ENCODE measurements at regions not wholly inside any gene's neighbourhood (a gene's known extent, or its start where the extent isn't known, plus 50 kb on each side); places are given as distances from the start of the nearest gene placed in this dataset.

GRCh38 chr6:120272038-120272437 is 922.5 kb upstream of the MAN1A1 start:
- CTCF ChIA-PET: no interaction called here
- Histone ChIP-seq H4K91ac (ENCODE audit: insufficient read depth, low read depth, low read length) (no peak overlapping the region), H3K56ac (ENCODE audit: extremely low read depth, insufficient read depth, low read length) (no peak overlapping the region), H4K8ac (ENCODE audit: low read depth in 2 of 2, low read length in 2 of 2) (no peak overlapping the region), H3K27me3 (ENCODE audit: control insufficient read depth, insufficient read depth, low read length) (no peaks in the 10 kb centered on the region), H3K14ac (replicated peaks; ENCODE audit: low read depth, low read length) (no peak overlapping the region), H3K4me3 (ENCODE audit: insufficient read depth, low read depth, low read length) (no peak overlapping the region), H3K9ac (ENCODE audit: low read depth, low read length) (no peak overlapping the region), H2BK15ac (ENCODE audit: low read depth, low read length) (no peak overlapping the region), H3K4me1 (ENCODE audit: control insufficient read depth, insufficient read depth, low read length) (no peaks in the 10 kb centered on the region), H3K36me3 (ENCODE audit: control insufficient read depth, insufficient read depth, low read length) (no peaks in the 10 kb centered on the region), H2BK5ac (ENCODE audit: low read depth, low read length, poor library complexity, severe bottlenecking) (no peak overlapping the region), H4K20me1 (ENCODE audit: insufficient read depth, low read length) (no peaks in the 10 kb centered on the region), H3K79me1 (ENCODE audit: low read depth in 1 of 2, low read length in 2 of 2) (no peaks in the 10 kb centered on the region), H2AK9ac (replicated peaks; ENCODE audit: low read depth, low read length, poor library complexity) (no peak overlapping the region), H2BK20ac (ENCODE audit: low read depth, low read length) (no peak overlapping the region), H2BK120ac (ENCODE audit: low read depth, low read length) (no peak overlapping the region), H3K9me1 (ENCODE audit: insufficient read depth, low read length) (no peaks in the 10 kb centered on the region), H3K23ac (ENCODE audit: low read depth, low read length) (no peak overlapping the region), H2AFZ (replicated peaks; ENCODE audit: low read length, poor library complexity) (no peak overlapping the region), H3K18ac (ENCODE audit: low read depth, low read length) (no peak overlapping the region), H2AK5ac (ENCODE audit: low read depth, low read length) (no peak overlapping the region), H3K4ac (ENCODE audit: low read depth, low read length) (no peak overlapping the region), H3K27ac (ENCODE audit: insufficient read depth, low read length) (no peak overlapping the region), H3K9me3 (ENCODE audit: control insufficient read depth, insufficient read depth, low read length) (peaks cover 5% of the 10 kb centered on the region; the same call in 1 of the 2 replicates), H4K5ac (ENCODE audit: low read depth, low read length) (no peak overlapping the region), H3K4me2 (ENCODE audit: low read depth, low read length) (no peak overlapping the region)
- dilution Hi-C loops (cut with HindIII; ENCODE audit: low sequenced_read_pairs, unreplicated experiment) (no loop called here), in situ Hi-C loops (cut with MboI; ENCODE audit: low sequenced_read_pairs) (no loop called here), intact Hi-C loops (cut with micrococcal nuclease) (no loop called here)
- TF ChIP-seq CTCF (conservative IDR thresholded peaks at IDR 0.05; ENCODE audit: low read depth, low read length) (no peak), ELK1 (IDR thresholded peaks at IDR 0.05; ENCODE audit: borderline replicate concordance, low read depth, low read length) (no peak), NFE2L2 (IDR thresholded peaks at IDR 0.05; ENCODE audit: low read depth, low read length) (no peak), CEBPB (IDR thresholded peaks at IDR 0.05; ENCODE audit: low read depth, low read length) (no peak), CHD1 (IDR thresholded peaks at IDR 0.05; ENCODE audit: low read depth, low read length) (no peak), FOS (IDR thresholded peaks at IDR 0.05; ENCODE audit: low read depth, low read length) (no peak), POLR2A (IDR thresholded peaks at IDR 0.05; ENCODE audit: low read depth, low read length) (no peak), RCOR1 (IDR thresholded peaks at IDR 0.05; ENCODE audit: insufficient replicate concordance, low read length) (no peak), MAZ (IDR thresholded peaks at IDR 0.05; ENCODE audit: borderline replicate concordance, low read depth, low read length) (no peak), BHLHE40 (IDR thresholded peaks at IDR 0.05; ENCODE audit: low read depth, low read length) (no peak), USF2 (IDR thresholded peaks at IDR 0.05; ENCODE audit: low read depth, low read length) (no peak), RFX5 (IDR thresholded peaks at IDR 0.05; ENCODE audit: low read depth, low read length) (no peak), RAD21 (IDR thresholded peaks at IDR 0.05; ENCODE audit: low read length) (no peak), SMC3 (IDR thresholded peaks at IDR 0.05; ENCODE audit: low read depth, low read length) (no peak), MXI1 (IDR thresholded peaks at IDR 0.05; ENCODE audit: borderline replicate concordance, low read depth, low read length) (no peak), MAFK (IDR thresholded peaks at IDR 0.05; ENCODE audit: low read depth, low read length) (no peak)
- POLR2A ChIA-PET (ENCODE audit: unreplicated experiment): no interaction called here
- ATAC-seq (ENCODE audit: low read depth) (no peak), DNase-seq (no peak)
- no TSS peak for BruUV-seq (replicated peaks)

Data from IMR-90 (cell line).